GM13976 (cell line): ENCODE measurements at regions not wholly inside any gene's neighbourhood (a gene's known extent, or its start where the extent isn't known, plus 50 kb on each side); places are given as distances from the start of the nearest gene placed in this dataset.
"Not testable (repeated sequence)": the region's sequence is repeated elsewhere in the genome, so short reads cannot be mapped to it uniquely, and the experiment has no call there.

Experiments
- DNase-seq: peaks from one replicate; pipeline ENCODE4 v3.0.0; 2012; ENCODE audit warnings: low spot score
- in situ Hi-C: fragments of 300-500 bp; cut with MboI; formaldehyde crosslinking; loops from one replicate; pipeline ENCODE4 v1.12.0; 2022; ENCODE audit warnings: low sequenced_read_pairs, mixed read lengths, inconsistent platforms; ENCODE audit not compliant: unreplicated experiment
- TF ChIP-seq, protein P1 (sequence below): IDR thresholded peaks from 2 replicates; pipeline ENCODE4 v1.5.1; 2012; ENCODE audit warnings: borderline replicate concordance, mild to moderate bottlenecking; ENCODE audit not compliant: insufficient read depth; ENCODE audit errors: extremely low read depth, missing control alignments, control extremely low read depth

GRCh38 chr13:54606944-54607343 lies 1578.3 kb downstream of the OLFM4 start:
- in situ Hi-C loops: no loop called here
- TF ChIP-seq, protein P1, sequence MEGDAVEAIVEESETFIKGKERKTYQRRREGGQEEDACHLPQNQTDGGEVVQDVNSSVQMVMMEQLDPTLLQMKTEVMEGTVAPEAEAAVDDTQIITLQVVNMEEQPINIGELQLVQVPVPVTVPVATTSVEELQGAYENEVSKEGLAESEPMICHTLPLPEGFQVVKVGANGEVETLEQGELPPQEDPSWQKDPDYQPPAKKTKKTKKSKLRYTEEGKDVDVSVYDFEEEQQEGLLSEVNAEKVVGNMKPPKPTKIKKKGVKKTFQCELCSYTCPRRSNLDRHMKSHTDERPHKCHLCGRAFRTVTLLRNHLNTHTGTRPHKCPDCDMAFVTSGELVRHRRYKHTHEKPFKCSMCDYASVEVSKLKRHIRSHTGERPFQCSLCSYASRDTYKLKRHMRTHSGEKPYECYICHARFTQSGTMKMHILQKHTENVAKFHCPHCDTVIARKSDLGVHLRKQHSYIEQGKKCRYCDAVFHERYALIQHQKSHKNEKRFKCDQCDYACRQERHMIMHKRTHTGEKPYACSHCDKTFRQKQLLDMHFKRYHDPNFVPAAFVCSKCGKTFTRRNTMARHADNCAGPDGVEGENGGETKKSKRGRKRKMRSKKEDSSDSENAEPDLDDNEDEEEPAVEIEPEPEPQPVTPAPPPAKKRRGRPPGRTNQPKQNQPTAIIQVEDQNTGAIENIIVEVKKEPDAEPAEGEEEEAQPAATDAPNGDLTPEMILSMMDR: no peak
- no peak for DNase-seq

GRCh38 chr13:54607421-54607820 lies 1578.8 kb downstream of the OLFM4 start:
- TF ChIP-seq, protein P1: no peak
- no peak for DNase-seq
- in situ Hi-C loops: no loop called here

DNA sequence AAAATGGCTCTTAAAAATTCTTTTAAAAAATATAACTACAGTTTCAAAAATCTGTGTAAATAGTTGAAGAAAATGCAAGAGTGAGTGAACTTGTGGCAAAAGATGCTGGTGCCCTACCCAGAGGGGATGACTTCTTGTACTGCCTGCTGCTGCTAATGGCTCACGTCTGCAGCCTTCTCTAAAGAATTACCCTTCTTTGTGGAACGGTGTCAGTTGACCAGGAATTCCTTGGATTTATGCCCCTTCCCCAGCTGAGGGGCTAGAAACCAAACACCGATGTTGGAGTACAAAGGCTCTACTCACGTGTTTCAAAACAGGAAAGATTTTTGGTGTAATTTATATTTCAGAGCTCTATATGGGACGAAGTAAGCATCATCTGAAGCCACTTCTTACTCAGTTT lies 1582.8 kb downstream of the OLFM4 start:
- TF ChIP-seq, protein P1: no peak
- no peak for DNase-seq
- in situ Hi-C loops: no loop called here

- in situ Hi-C loops: no loop called here
- TF ChIP-seq, protein P1: no peak
- DNase-seq: no peak
Observed at GRCh38 chr13:54614726-54615125, 1586.1 kb downstream of the OLFM4 start.

- in situ Hi-C loops, DNase-seq: not testable (repeated sequence)
Observed at GRCh38 chr13:54626504-54626903, 1597.9 kb downstream of the OLFM4 start.

- DNase-seq: no peak
- TF ChIP-seq, protein P1: no peak
- in situ Hi-C loops: no loop called here
Observed at GRCh38 chr13:54627646-54628372, 1599.2 kb downstream of the OLFM4 start.

DNA sequence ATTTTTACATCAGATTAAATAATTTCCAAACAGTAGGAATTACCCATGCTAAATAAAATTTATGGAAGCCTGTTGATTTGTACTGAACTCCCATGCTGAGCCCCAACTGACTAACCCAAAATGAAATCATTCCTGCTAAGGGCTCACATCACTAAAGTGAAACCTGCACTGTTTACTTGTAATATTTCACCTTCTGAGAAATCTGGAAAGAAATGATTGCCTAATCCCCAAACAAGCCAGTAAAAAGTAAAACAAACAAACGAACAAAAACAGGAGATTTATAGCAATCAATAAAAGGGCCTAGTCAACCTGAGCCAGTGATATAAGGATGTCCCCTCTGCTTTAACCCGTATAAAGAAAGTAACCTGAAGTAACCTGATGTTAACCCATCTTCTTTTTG lies 1599.8 kb downstream of the OLFM4 start:
- in situ Hi-C loops: no loop called here
- TF ChIP-seq, protein P1: no peak
- DNase-seq: no peak
